WTC11 (cell line): ENCODE measurements at regions not wholly inside any gene's neighbourhood (a gene's known extent, or its start where the extent isn't known, plus 50 kb on each side); places are given as distances from the start of the nearest gene placed in this dataset.

Source experiments
- ATAC-seq: fragments of 200-7000 bp; cut with Tn5 transposase; 2 replicates; pipeline ENCODE4 v1.10.0; 2021; ENCODE audit warnings: mild to moderate bottlenecking, moderate library complexity
- CTCF ChIA-PET: fragments of 300-600 bp; sonication (Branson Sonifier 250); formaldehyde crosslinking; loops from one replicate; lab custom pipeline; 2021; ENCODE audit warnings: antibody characterized with exemption; lab: Charles Lee
- POLR2A ChIA-PET: fragments of 350-600 bp; sonication (Branson Sonifier 250); formaldehyde crosslinking; loops from one replicate; lab custom pipeline; 2021; ENCODE audit warnings: antibody characterized with exemption; lab: Charles Lee
- DNase-seq: peaks from one replicate; pipeline ENCODE4 v3.0.0; 2021; ENCODE audit warnings: low spot score
- H3K27ac Mint-ChIP-seq: 2 replicates; pipeline ENCODE4 v1.8.0; 2021; ENCODE audit warnings: mixed read lengths
- H3K27me3 Mint-ChIP-seq: 2 replicates; pipeline ENCODE4 v1.8.0; 2021; ENCODE audit warnings: low read depth, mild to moderate bottlenecking, moderate library complexity, mixed read lengths
- H3K36me3 Mint-ChIP-seq: 2 replicates; pipeline ENCODE4 v1.8.0; 2021; ENCODE audit warnings: mixed read lengths
- H3K4me1 Mint-ChIP-seq: 2 replicates; pipeline ENCODE4 v1.8.0; 2022; ENCODE audit warnings: mixed read lengths
- H3K4me3 Mint-ChIP-seq: 2 replicates; pipeline ENCODE4 v1.8.0; 2021; ENCODE audit warnings: mild to moderate bottlenecking, moderate library complexity, mixed read lengths
- H3K9me3 Mint-ChIP-seq: 2 replicates; pipeline ENCODE4 v1.8.0; 2021; ENCODE audit warnings: mixed read lengths
- AFF4 ChIP-seq: sonication (generic); formaldehyde crosslinking; IDR thresholded peaks from 2 replicates; pipeline ENCODE4 v1.8.1; 2023; ENCODE audit warnings: mild to moderate bottlenecking, missing genetic modification reagents, borderline replicate concordance
- AR ChIP-seq: fragments of 250-450 bp; sonication (Bioruptor Pico); IDR thresholded peaks from 2 replicates; pipeline ENCODE4 v1.9.0; 2021; ENCODE audit warnings: mild to moderate bottlenecking
- ARID4B ChIP-seq: sonication (generic); formaldehyde crosslinking; IDR thresholded peaks from 2 replicates; pipeline ENCODE4 v1.8.0; 2023; ENCODE audit warnings: missing genetic modification reagents, mild to moderate bottlenecking, borderline replicate concordance
- CDX4 ChIP-seq: fragments of 250-450 bp; sonication (Bioruptor Pico); IDR thresholded peaks from 2 replicates; pipeline ENCODE4 v1.9.0; 2021; ENCODE audit warnings: moderate library complexity, mild to moderate bottlenecking, inconsistent platforms, borderline replicate concordance
- EMX1 ChIP-seq: fragments of 250-450 bp; sonication (Bioruptor Pico); IDR thresholded peaks from 2 replicates; pipeline ENCODE4 v1.8.0; 2021; ENCODE audit warnings: mild to moderate bottlenecking
- FOXP1 ChIP-seq: sonication (generic); formaldehyde crosslinking; IDR thresholded peaks from 2 replicates; pipeline ENCODE4 v1.8.0; 2022; ENCODE audit warnings: missing genetic modification reagents, mild to moderate bottlenecking, moderate library complexity, borderline replicate concordance
- MXD4 ChIP-seq: fragments of 250-450 bp; sonication (Bioruptor Pico); IDR thresholded peaks from 2 replicates; pipeline ENCODE4 v1.8.0; 2021; ENCODE audit warnings: mild to moderate bottlenecking, moderate library complexity, borderline replicate concordance
- NR3C1 ChIP-seq: sonication (generic); formaldehyde crosslinking; conservative IDR thresholded peaks from 2 replicates; pipeline ENCODE4 v1.8.1; 2023; ENCODE audit warnings: low read depth, mild to moderate bottlenecking, missing genetic modification reagents
- PREB ChIP-seq: sonication (generic); formaldehyde crosslinking; IDR thresholded peaks from 2 replicates; pipeline ENCODE4 v1.8.1; 2022; ENCODE audit warnings: mild to moderate bottlenecking, missing genetic modification reagents, moderate library complexity, borderline replicate concordance
- SOX15 ChIP-seq: fragments of 250-450 bp; sonication (Bioruptor Pico); IDR thresholded peaks from 2 replicates; pipeline ENCODE4 v1.9.0; 2021; ENCODE audit warnings: mild to moderate bottlenecking
- TCF7 ChIP-seq: sonication (generic); formaldehyde crosslinking; IDR thresholded peaks from 2 replicates; pipeline ENCODE4 v1.8.0; 2022; ENCODE audit warnings: mild to moderate bottlenecking, low read depth, missing genetic modification reagents, moderate library complexity
- ZMAT4 ChIP-seq: fragments of 250-450 bp; sonication (Bioruptor Pico); IDR thresholded peaks from 2 replicates; pipeline ENCODE4 v1.9.0; 2021; ENCODE audit warnings: mild to moderate bottlenecking
- ZNF532 ChIP-seq: fragments of 250-450 bp; sonication (Bioruptor Pico); IDR thresholded peaks from 2 replicates; pipeline ENCODE4 v1.9.0; 2021; ENCODE audit warnings: mild to moderate bottlenecking, borderline replicate concordance
- ZNF671 ChIP-seq: fragments of 250-450 bp; sonication (Bioruptor Pico); IDR thresholded peaks from 2 replicates; pipeline ENCODE4 v1.8.0; 2021; ENCODE audit warnings: mild to moderate bottlenecking
- ZSCAN18 ChIP-seq: fragments of 250-450 bp; sonication (Bioruptor Pico); IDR thresholded peaks from 2 replicates; pipeline ENCODE4 v2.1.2; 2022; ENCODE audit warnings: mild to moderate bottlenecking, moderate library complexity

- no peak overlapping the region for H3K4me3 Mint-ChIP-seq
- peaks cover 10% of the 10 kb centered on the region; the same call in 1 of the 2 replicates for H3K36me3 Mint-ChIP-seq
- peaks cover 3% of the 10 kb centered on the region; the same call in 1 of the 2 replicates for H3K27me3 Mint-ChIP-seq
- DNase-seq: no peak
- ChIA-PET CTCF (interaction anchor here (1.0 to 2.4 kb wide), 5 partner anchors 27 to 338 kb away, joined by 3 to 6 read pairs (median 3); no protein-coding TSS in a partner anchor), POLR2A (no interaction called here)
- H3K4me1 Mint-ChIP-seq: no peaks in the 10 kb centered on the region
- peak; percentile 59 for ATAC-seq
- H3K27ac Mint-ChIP-seq: no peak overlapping the region
- peaks cover 15% of the 10 kb centered on the region for H3K9me3 Mint-ChIP-seq
- TF ChIP-seq MXD4 (CRISPR knock-in tag) (no peak), ZNF671 (CRISPR knock-in tag) (no peak), TCF7 (no peak), SOX15 (CRISPR knock-in tag) (no peak), ZMAT4 (no peak), ARID4B (no peak), AR (CRISPR knock-in tag) (no peak), FOXP1 (CRISPR knock-in tag) (no peak), CDX4 (CRISPR knock-in tag) (no peak), ZSCAN18 (CRISPR knock-in tag) (no peak), NR3C1 (CRISPR knock-in tag) (no peak), AFF4 (CRISPR knock-in tag) (no peak), ZNF532 (CRISPR knock-in tag) (no peak), PREB (CRISPR knock-in tag) (no peak), EMX1 (CRISPR knock-in tag) (no peak)
Measured at GRCh38 chr12:58105225-58106119, 164.1 kb downstream of the ATP23 start.
